Glutamatergic neuron (in vitro differentiated cells): ENCODE measurements at regions not wholly inside any gene's neighbourhood (a gene's known extent, or its start where the extent isn't known, plus 50 kb on each side); places are given as distances from the start of the nearest gene placed in this dataset.

Experiments
- DNase-seq: peaks from one replicate; pipeline ENCODE4 v3.0.0; 2022
- H3K27ac Mint-ChIP-seq: one replicate; pipeline ENCODE4 v1.8.0; 2020; ENCODE audit warnings: mild to moderate bottlenecking, mixed read lengths, inconsistent platforms; ENCODE audit not compliant: unreplicated experiment
- H3K27me3 Mint-ChIP-seq: one replicate; pipeline ENCODE4 v1.8.0; 2020; ENCODE audit warnings: mild to moderate bottlenecking, moderate library complexity, mixed read lengths, inconsistent platforms; ENCODE audit not compliant: unreplicated experiment
- H3K36me3 Mint-ChIP-seq: one replicate; pipeline ENCODE4 v1.8.0; 2020; ENCODE audit warnings: mild to moderate bottlenecking, mixed read lengths, inconsistent platforms; ENCODE audit not compliant: unreplicated experiment
- H3K4me1 Mint-ChIP-seq: one replicate; pipeline ENCODE4 v1.8.0; 2020; ENCODE audit warnings: mild to moderate bottlenecking, low read depth, mixed read lengths, inconsistent platforms; ENCODE audit not compliant: unreplicated experiment
- H3K4me3 Mint-ChIP-seq: one replicate; pipeline ENCODE4 v1.8.0; 2020; ENCODE audit warnings: mild to moderate bottlenecking, mixed read lengths, inconsistent platforms; ENCODE audit not compliant: unreplicated experiment
- H3K9me3 Mint-ChIP-seq: one replicate; pipeline ENCODE4 v1.8.0; 2020; ENCODE audit warnings: mild to moderate bottlenecking, moderate library complexity, mixed read lengths, inconsistent platforms; ENCODE audit not compliant: unreplicated experiment
- TF ChIP-seq, protein P1 (sequence below): fragments of 200-600 bp; sonication (generic); IDR thresholded peaks from one replicate; pipeline ENCODE4 v1.5.0; 2021; ENCODE audit not compliant: partially characterized antibody, unreplicated experiment

DNA sequence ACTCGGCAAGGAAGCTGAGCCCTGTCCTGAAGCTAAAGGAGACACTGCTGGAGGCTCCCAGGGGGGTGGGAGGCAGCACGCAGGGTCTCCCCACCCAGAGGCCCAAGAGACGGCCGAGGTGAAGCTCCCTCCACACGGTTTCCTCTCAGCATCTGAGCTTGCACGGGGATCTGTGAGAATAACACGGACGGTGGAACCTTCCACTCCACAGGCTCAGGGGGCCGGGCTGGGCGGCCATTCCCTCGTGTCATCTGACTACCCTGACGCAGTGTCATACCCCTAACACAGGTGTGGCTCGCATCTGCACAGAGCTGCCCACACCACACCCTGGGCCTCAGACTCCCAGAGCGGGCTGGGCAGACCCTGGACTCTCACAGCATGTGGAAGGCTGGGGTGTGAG, 409.7 kb downstream of the SHANK2 start:
- TF ChIP-seq, protein P1, sequence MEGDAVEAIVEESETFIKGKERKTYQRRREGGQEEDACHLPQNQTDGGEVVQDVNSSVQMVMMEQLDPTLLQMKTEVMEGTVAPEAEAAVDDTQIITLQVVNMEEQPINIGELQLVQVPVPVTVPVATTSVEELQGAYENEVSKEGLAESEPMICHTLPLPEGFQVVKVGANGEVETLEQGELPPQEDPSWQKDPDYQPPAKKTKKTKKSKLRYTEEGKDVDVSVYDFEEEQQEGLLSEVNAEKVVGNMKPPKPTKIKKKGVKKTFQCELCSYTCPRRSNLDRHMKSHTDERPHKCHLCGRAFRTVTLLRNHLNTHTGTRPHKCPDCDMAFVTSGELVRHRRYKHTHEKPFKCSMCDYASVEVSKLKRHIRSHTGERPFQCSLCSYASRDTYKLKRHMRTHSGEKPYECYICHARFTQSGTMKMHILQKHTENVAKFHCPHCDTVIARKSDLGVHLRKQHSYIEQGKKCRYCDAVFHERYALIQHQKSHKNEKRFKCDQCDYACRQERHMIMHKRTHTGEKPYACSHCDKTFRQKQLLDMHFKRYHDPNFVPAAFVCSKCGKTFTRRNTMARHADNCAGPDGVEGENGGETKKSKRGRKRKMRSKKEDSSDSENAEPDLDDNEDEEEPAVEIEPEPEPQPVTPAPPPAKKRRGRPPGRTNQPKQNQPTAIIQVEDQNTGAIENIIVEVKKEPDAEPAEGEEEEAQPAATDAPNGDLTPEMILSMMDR = no peak
- no peaks in the 10 kb centered on the region for H3K4me1 Mint-ChIP-seq
- no peaks in the 10 kb centered on the region for H3K9me3 Mint-ChIP-seq
- H3K36me3 Mint-ChIP-seq = peaks cover 10% of the 10 kb centered on the region
- H3K27ac Mint-ChIP-seq = no peak overlapping the region
- DNase-seq = no peak
- no peak overlapping the region for H3K4me3 Mint-ChIP-seq
- H3K27me3 Mint-ChIP-seq = peaks cover 8% of the 10 kb centered on the region

DNA sequence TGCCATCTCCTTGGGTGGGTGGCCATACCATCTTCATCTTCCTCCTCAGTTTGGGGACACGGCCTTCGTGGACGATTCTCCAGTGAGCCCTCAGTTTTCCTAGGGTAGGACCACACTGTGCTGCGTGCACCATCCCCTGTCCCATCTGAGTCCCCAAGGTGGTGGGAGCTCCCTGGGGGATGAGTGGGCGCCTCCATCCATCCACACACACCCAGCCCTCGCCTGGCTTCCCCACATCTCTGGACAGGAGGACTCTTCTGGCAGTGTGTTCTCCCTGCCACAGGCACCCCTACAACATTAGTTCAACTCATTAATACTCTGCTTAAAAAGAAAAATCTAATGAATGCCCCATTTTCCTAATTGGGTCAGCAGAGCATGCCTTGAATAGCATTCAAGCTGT, 408.5 kb downstream of the SHANK2 start:
- Mint-ChIP-seq H3K4me3 (no peak overlapping the region), H3K27me3 (peaks cover 5% of the 10 kb centered on the region), H3K27ac (no peak overlapping the region), H3K4me1 (no peaks in the 10 kb centered on the region), H3K36me3 (peaks cover under 1% of the 10 kb centered on the region), H3K9me3 (no peaks in the 10 kb centered on the region)
- TF ChIP-seq, protein P1 = no peak
- DNase-seq = no peak

DNA sequence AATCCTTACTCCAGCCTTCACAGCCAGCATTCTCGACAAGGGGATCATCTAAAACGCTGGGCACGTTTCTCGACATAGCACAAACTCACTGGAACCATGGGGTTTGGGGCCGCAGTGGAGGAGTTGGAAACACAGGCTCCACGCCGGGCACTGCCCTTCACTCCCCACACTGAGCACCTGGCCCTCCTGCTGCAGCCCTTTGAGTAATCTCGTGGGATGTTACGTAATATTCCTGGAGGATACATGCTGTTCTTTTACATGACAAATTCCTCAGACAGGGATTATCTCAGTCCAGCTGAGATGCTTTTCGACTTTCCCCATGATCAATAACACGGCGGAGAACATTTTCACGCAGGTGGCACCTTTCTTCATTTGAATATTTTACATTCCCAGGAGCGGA, 408.0 kb downstream of the SHANK2 start:
- TF ChIP-seq, protein P1 = no peak
- Mint-ChIP-seq H3K27me3 (peaks cover 5% of the 10 kb centered on the region), H3K27ac (no peak overlapping the region), H3K36me3 (no peaks in the 10 kb centered on the region), H3K4me1 (no peaks in the 10 kb centered on the region), H3K4me3 (no peak overlapping the region), H3K9me3 (no peaks in the 10 kb centered on the region)
- no peak for DNase-seq

DNA sequence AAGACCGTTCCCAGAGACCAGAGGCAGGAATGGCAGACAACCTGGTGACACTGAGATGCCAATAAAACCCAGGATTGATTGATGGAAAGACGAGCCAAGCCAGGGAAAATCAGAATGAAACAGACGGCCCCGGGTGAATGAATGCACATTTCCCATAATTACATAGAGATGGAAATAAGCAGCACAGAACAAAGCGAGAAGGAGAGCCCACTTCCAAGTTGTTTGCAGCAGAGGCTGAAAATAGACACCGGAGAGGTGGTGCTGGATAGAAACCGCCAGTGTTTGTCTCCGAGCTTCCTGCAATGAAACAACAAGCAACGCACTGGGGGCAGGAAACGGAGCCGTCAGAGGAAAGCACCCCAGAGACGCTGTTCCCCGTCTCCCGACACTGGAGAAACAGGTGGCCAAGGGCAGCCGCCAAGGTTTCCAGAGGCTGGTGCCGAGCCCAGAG, 406.8 kb downstream of the SHANK2 start:
- Mint-ChIP-seq H3K4me1 (no peaks in the 10 kb centered on the region), H3K27me3 (peaks cover 6% of the 10 kb centered on the region), H3K36me3 (peaks cover 4% of the 10 kb centered on the region), H3K4me3 (no peak overlapping the region), H3K9me3 (peaks cover 2% of the 10 kb centered on the region), H3K27ac (no peak overlapping the region)
- no peak for DNase-seq
- TF ChIP-seq, protein P1 = no peak

DNA sequence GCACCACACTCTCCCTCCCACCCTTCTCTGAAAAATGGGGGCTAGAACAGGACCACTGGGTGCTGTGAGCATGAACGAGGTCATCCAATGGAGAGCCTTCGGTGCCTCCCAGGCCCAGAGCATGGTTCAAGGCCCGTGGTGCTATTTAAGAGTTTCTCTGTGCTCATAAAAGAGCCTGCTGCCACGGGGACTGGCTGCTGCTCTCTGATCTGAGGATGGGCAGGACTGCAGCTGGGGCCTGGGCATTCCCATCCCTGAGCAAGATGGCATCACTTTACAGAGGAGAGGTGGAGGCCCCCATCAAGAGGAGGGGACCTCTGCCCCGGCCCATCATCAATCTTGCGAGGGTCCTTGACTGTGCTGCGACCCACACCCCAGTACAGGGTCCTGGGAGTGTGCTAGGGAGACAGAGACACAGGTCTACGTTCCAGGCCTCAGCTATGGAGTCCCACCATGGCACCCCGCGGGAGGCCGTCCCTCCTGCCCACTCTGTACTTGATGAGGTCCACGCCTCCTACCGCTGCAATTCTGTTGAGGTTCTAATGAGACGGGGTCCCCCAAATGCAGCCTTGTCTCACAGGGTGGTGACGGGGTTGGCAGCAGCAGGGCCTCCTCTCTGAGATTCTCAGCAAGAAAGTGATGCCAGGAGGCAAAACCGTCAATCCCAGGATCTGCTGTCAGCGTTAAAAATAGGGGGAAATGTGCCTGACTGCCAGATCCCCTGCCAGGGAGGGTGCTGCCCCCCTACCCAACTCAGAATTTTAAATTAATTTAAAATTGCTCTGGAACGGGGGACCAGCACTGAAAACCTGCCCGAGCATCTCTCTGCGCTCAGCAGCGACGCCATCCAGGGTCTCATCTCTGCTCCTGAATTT, 405.4 kb downstream of the SHANK2 start:
- no peak overlapping the region for H3K27ac Mint-ChIP-seq
- TF ChIP-seq, protein P1 = no peak
- peaks cover 2% of the 10 kb centered on the region for H3K9me3 Mint-ChIP-seq
- no peak for DNase-seq
- H3K4me1 Mint-ChIP-seq = no peaks in the 10 kb centered on the region
- H3K4me3 Mint-ChIP-seq = no peak overlapping the region
- peaks cover 3% of the 10 kb centered on the region for H3K27me3 Mint-ChIP-seq
- H3K36me3 Mint-ChIP-seq = peaks cover 4% of the 10 kb centered on the region
